GM12878 (cell line): ENCODE measurements at regions not wholly inside any gene's neighbourhood (a gene's known extent, or its start where the extent isn't known, plus 50 kb on each side); places are given as distances from the start of the nearest gene placed in this dataset.

Experiments used
- BHLHE40 ChIP-seq, 2 experiments: fragments of 450-650 bp in 1 of 2; IDR thresholded peaks; 2 replicates each; pipeline ENCODE4 v1.6.1; 2011 to 2017; ENCODE audit warnings: low read depth in 2 of 2, borderline replicate concordance in 1 of 2, improper control_type of control experiment in 1 of 2, low read length in 1 of 2, mild to moderate bottlenecking in 1 of 2
- EZH2 ChIP-seq: IDR thresholded peaks from 2 replicates; pipeline ENCODE4 v1.6.1; 2012; ENCODE audit warnings: low read depth, mild to moderate bottlenecking, control low read depth, inconsistent platforms, low read length, borderline replicate concordance; ENCODE audit not compliant: control insufficient read depth
- JUNB ChIP-seq: IDR thresholded peaks from 2 replicates; pipeline ENCODE4 v1.6.1; 2016; ENCODE audit warnings: antibody characterized with exemption, mild to moderate bottlenecking
- NRF1 ChIP-seq: conservative IDR thresholded peaks from 2 replicates; pipeline ENCODE4 v1.6.1; 2011; ENCODE audit warnings: mild to moderate bottlenecking, low read depth, low read length, improper control_type of control experiment
- POLR2A ChIP-seq: IDR thresholded peaks from 2 replicates; pipeline ENCODE4 v1.6.1; 2011; ENCODE audit warnings: low read depth, mild to moderate bottlenecking, low read length
- POLR2AphosphoS5 ChIP-seq: IDR thresholded peaks from 2 replicates; pipeline ENCODE4 v1.6.1; 2011; ENCODE audit warnings: mild to moderate bottlenecking, low read length, inconsistent platforms
- SIN3A ChIP-seq: IDR thresholded peaks from 2 replicates; pipeline ENCODE4 v1.6.1; 2012; ENCODE audit warnings: low read depth, low read length, improper control_type of control experiment
- YY1 ChIP-seq: IDR thresholded peaks from 2 replicates; pipeline ENCODE4 v1.6.1; 2011; ENCODE audit warnings: low read depth, mild to moderate bottlenecking, low read length
- ZZZ3 ChIP-seq: IDR thresholded peaks from 2 replicates; pipeline ENCODE4 v1.6.1; 2011; ENCODE audit warnings: low read depth; ENCODE audit not compliant: control insufficient read depth, insufficient read length
- TF ChIP-seq, protein P1 (sequence below): IDR thresholded peaks from 2 replicates; pipeline ENCODE4 v1.6.1; 2011; ENCODE audit warnings: low read depth, low read length, improper control_type of control experiment, borderline replicate concordance
- TF ChIP-seq, protein P2 (sequence below): IDR thresholded peaks from 2 replicates; pipeline ENCODE4 v1.6.1; 2012; ENCODE audit warnings: mild to moderate bottlenecking, low read depth, low read length
- TF ChIP-seq, protein P3 (sequence below), 3 experiments: IDR thresholded peaks in 2 of 3; conservative IDR thresholded peaks in 1 of 3; 2 replicates each; pipeline ENCODE4 v1.5.1; 2011; ENCODE audit warnings: low read depth in 3 of 3, low read length in 3 of 3, mild to moderate bottlenecking in 3 of 3, control low read depth in 2 of 3, moderate library complexity in 2 of 3, inconsistent platforms in 1 of 3, mixed read lengths in 1 of 3; ENCODE audit not compliant: control insufficient read depth in 2 of 3, insufficient read depth in 1 of 3; ENCODE audit errors: extremely low read depth in 1 of 3

DNA sequence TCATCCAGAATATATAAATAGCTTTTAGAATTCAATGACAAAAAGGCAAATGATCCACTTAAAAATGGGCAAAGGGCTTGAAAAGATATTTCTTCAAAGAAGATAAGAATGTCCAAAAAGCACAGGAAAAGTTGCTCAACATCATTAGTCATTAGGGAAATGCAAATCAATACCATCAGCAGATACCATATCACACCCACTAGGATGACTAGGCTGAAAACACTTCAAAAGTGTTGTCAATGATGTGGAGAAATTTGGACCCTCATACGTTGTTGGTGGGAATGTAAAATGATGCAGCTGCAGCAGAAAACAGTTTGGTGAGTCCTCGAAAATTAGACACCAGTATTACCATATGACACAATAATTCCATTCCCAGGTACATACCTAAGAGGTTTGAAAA is 303.6 kb upstream of the SLC35B3 start:
- TF ChIP-seq JUNB, result no peak
- no peak for TF ChIP-seq POLR2A
- TF ChIP-seq SIN3A, result no peak
- TF ChIP-seq NRF1, result no peak
- no peak for TF ChIP-seq BHLHE40 (IDR thresholded peaks at IDR 0.05; ENCODE audit: borderline replicate concordance in 1 of 2, low read depth in 2 of 2, low read length in 1 of 2)
- no peak for TF ChIP-seq YY1
- TF ChIP-seq, protein P1, sequence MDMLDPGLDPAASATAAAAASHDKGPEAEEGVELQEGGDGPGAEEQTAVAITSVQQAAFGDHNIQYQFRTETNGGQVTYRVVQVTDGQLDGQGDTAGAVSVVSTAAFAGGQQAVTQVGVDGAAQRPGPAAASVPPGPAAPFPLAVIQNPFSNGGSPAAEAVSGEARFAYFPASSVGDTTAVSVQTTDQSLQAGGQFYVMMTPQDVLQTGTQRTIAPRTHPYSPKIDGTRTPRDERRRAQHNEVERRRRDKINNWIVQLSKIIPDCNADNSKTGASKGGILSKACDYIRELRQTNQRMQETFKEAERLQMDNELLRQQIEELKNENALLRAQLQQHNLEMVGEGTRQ, result no peak
- no peak for TF ChIP-seq EZH2
- no peak for TF ChIP-seq POLR2AphosphoS5
- TF ChIP-seq, protein P2, sequence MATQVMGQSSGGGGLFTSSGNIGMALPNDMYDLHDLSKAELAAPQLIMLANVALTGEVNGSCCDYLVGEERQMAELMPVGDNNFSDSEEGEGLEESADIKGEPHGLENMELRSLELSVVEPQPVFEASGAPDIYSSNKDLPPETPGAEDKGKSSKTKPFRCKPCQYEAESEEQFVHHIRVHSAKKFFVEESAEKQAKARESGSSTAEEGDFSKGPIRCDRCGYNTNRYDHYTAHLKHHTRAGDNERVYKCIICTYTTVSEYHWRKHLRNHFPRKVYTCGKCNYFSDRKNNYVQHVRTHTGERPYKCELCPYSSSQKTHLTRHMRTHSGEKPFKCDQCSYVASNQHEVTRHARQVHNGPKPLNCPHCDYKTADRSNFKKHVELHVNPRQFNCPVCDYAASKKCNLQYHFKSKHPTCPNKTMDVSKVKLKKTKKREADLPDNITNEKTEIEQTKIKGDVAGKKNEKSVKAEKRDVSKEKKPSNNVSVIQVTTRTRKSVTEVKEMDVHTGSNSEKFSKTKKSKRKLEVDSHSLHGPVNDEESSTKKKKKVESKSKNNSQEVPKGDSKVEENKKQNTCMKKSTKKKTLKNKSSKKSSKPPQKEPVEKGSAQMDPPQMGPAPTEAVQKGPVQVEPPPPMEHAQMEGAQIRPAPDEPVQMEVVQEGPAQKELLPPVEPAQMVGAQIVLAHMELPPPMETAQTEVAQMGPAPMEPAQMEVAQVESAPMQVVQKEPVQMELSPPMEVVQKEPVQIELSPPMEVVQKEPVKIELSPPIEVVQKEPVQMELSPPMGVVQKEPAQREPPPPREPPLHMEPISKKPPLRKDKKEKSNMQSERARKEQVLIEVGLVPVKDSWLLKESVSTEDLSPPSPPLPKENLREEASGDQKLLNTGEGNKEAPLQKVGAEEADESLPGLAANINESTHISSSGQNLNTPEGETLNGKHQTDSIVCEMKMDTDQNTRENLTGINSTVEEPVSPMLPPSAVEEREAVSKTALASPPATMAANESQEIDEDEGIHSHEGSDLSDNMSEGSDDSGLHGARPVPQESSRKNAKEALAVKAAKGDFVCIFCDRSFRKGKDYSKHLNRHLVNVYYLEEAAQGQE, result no peak
- TF ChIP-seq, protein P3, sequence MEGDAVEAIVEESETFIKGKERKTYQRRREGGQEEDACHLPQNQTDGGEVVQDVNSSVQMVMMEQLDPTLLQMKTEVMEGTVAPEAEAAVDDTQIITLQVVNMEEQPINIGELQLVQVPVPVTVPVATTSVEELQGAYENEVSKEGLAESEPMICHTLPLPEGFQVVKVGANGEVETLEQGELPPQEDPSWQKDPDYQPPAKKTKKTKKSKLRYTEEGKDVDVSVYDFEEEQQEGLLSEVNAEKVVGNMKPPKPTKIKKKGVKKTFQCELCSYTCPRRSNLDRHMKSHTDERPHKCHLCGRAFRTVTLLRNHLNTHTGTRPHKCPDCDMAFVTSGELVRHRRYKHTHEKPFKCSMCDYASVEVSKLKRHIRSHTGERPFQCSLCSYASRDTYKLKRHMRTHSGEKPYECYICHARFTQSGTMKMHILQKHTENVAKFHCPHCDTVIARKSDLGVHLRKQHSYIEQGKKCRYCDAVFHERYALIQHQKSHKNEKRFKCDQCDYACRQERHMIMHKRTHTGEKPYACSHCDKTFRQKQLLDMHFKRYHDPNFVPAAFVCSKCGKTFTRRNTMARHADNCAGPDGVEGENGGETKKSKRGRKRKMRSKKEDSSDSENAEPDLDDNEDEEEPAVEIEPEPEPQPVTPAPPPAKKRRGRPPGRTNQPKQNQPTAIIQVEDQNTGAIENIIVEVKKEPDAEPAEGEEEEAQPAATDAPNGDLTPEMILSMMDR (IDR thresholded peaks at IDR 0.05 in 2 of 3, conservative IDR thresholded peaks at IDR 0.05 in 1 of 3; ENCODE audit: control insufficient read depth in 2 of 3, extremely low read depth in 1 of 3, insufficient read depth in 1 of 3, low read depth in 3 of 3, low read length in 3 of 3), result no peak
- TF ChIP-seq ZZZ3, result no peak
